Lung (tissue), 11 donors: ENCODE measurements at regions not wholly inside any gene's neighbourhood (a gene's known extent, or its start where the extent isn't known, plus 50 kb on each side); places are given as distances from the start of the nearest gene placed in this dataset.
"Not testable (repeated sequence)": the region's sequence is repeated elsewhere in the genome, so short reads cannot be mapped to it uniquely, and the experiment has no call there.

Experiments
- ATAC-seq: fragments of 200-7000 bp; cut with Tn5 transposase; one replicate; pipeline ENCODE4 v1.9.1; 2020; ENCODE audit warnings: moderate number of reproducible peaks; ENCODE audit not compliant: insufficient read depth, low FRiP score
- DNase-seq, 3 donors: peaks; one replicate each; pipeline ENCODE4 v3.0.0-alpha.2; 2013 to 2017
- H3K27ac ChIP-seq, 2 donors: one replicate each; pipeline ENCODE4 v1.5.1; 2013; ENCODE audit warnings: mild to moderate bottlenecking in 2 of 2, moderate library complexity in 2 of 2, control low read depth in 1 of 2, inconsistent platforms in 1 of 2, low read depth in 1 of 2, low read length in 1 of 2
- H3K27me3 ChIP-seq, 3 donors: one replicate each; pipeline ENCODE4 v1.5.1; 2013; ENCODE audit warnings: low read length in 2 of 3; ENCODE audit not compliant: control insufficient read depth in 3 of 3, insufficient read depth in 3 of 3
- H3K36me3 ChIP-seq, 4 donors: one replicate each; pipeline ENCODE4 v1.5.1; 2013; ENCODE audit warnings: low read length in 4 of 4, mild to moderate bottlenecking in 1 of 4, moderate library complexity in 1 of 4; ENCODE audit not compliant: control insufficient read depth in 4 of 4, insufficient read depth in 4 of 4
- H3K4me1 ChIP-seq, 5 donors: one replicate each; pipeline ENCODE4 v1.5.1; 2013; ENCODE audit warnings: low read length in 5 of 5, mild to moderate bottlenecking in 2 of 5, moderate library complexity in 1 of 5; ENCODE audit not compliant: control insufficient read depth in 5 of 5, insufficient read depth in 5 of 5
- H3K4me3 ChIP-seq: one replicate; pipeline ENCODE4 v1.5.1; 2013; ENCODE audit warnings: mild to moderate bottlenecking, control low read depth, moderate library complexity
- H3K9ac ChIP-seq, 2 donors: one replicate each; pipeline ENCODE4 v1.5.1; 2013; ENCODE audit warnings: low read length in 2 of 2, control low read depth in 1 of 2; ENCODE audit not compliant: insufficient read depth in 1 of 2
- H3K9me3 ChIP-seq, 4 donors: one replicate each; pipeline ENCODE4 v1.5.1; 2013; ENCODE audit warnings: low read length in 3 of 4, mild to moderate bottlenecking in 1 of 4, moderate library complexity in 1 of 4; ENCODE audit not compliant: control insufficient read depth in 4 of 4, insufficient read depth in 3 of 4
- WGBS, 2 donors: extraction: QIAGEN DNeasy Blood & Tissue Kit; methylation state at CpG; one replicate each; pipeline ENCODE4 v1.1.7; 2013; 5-methylcytosine and 5-hydroxymethylcytosine counted together
- TF ChIP-seq, protein P1 (sequence below): IDR thresholded peaks from 2 replicates; pipeline ENCODE4 v1.5.1; 2012; ENCODE audit warnings: mild to moderate bottlenecking; ENCODE audit errors: control extremely low read depth, extremely low read depth
- donor health status: control.
- donor health status: control.
- donor health status: Bipolar disorder and iron deficiency.
- donor health status: healthy.
- donor health status: DM: yes; HTN: yes; CAD: no.

DNA sequence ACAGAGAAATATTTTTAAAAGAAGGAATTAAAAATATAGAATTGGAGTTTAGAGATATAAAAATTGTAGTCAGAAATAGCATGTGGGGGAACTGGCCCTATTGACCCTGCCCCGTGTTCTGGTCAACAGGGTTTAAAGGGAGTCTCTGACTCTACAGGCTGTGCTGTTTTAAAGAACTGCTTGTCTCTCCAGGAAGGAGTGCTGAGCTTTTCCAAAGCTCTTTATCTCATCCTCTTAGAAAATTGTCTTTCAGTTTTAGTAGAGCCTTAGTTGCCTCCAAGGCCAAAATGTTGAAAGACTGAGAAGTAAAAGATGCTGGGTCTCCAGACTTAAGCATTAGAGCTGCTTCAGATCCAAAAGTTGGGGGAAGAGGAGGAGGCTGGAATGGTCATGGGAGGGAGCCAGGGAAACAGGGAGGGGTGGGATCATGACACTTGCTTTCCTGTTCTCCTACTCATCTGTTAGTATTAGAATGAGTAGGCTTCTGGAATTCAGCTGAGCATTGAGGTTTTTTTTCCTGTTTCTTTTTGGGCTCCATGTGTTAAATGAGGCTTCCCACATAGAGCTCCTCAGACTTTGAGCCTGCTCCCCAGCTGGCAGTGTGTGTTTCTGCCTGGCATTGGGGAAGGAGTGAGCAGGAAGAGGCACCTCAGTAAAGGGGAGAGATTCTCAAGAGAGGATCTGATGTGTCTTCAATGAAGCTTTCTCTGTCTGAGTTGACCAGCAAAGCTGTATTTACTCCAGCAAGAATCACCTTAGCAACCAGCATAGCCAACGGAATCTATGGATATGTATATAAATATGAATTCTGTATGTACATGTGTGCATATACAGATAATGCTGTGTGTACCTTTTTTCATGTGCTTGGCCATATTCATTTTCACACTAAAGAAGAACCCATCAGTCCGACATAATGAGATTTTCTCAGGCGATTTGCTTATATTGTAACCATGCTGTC, 186.8 kb upstream of the FBXO11 start:
- TF ChIP-seq, protein P1, sequence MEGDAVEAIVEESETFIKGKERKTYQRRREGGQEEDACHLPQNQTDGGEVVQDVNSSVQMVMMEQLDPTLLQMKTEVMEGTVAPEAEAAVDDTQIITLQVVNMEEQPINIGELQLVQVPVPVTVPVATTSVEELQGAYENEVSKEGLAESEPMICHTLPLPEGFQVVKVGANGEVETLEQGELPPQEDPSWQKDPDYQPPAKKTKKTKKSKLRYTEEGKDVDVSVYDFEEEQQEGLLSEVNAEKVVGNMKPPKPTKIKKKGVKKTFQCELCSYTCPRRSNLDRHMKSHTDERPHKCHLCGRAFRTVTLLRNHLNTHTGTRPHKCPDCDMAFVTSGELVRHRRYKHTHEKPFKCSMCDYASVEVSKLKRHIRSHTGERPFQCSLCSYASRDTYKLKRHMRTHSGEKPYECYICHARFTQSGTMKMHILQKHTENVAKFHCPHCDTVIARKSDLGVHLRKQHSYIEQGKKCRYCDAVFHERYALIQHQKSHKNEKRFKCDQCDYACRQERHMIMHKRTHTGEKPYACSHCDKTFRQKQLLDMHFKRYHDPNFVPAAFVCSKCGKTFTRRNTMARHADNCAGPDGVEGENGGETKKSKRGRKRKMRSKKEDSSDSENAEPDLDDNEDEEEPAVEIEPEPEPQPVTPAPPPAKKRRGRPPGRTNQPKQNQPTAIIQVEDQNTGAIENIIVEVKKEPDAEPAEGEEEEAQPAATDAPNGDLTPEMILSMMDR, result no peak
- no peaks in the 10 kb centered on the region for H3K27me3 ChIP-seq
- 93 to 95% methylated on average over 4 of the region's 4 CpGs for WGBS, 2 donors
- H3K4me3 ChIP-seq, result no peak overlapping the region
- H3K36me3 ChIP-seq, result no peaks in the 10 kb centered on the region
- peaks cover 0 to 3% (median 0%) of the 10 kb centered on the region in 5 donors for H3K4me1 ChIP-seq
- no peak overlapping the region for H3K9ac ChIP-seq
- no peak for ATAC-seq
- no peak overlapping the region for H3K27ac ChIP-seq
- peaks cover 0 to 7% (median 0%) of the 10 kb centered on the region in 4 donors for H3K9me3 ChIP-seq
- no peak for DNase-seq

DNA sequence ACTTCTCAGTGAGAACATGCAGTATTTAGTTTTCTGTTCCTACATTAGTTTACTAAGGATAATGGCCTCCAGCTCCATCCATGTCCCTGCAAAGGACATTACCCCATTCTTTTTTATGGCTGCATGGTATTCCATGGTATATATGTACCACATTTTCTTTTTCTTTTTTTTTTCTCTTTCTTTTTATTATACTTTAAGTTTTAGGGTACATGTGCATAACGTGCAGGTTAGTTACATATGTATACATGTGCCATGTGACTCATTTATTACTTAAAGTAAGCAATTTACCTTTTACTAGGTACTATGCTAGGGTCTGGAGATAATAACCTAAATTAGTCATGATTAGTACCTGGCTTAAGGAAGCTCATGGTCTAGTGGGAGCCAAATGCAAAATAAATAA, 190.5 kb upstream of the FBXO11 start:
- not testable (repeated sequence) for ATAC-seq
- 87 to 90% methylated on average over 1 of the region's 1 CpG for WGBS, 2 donors

DNA sequence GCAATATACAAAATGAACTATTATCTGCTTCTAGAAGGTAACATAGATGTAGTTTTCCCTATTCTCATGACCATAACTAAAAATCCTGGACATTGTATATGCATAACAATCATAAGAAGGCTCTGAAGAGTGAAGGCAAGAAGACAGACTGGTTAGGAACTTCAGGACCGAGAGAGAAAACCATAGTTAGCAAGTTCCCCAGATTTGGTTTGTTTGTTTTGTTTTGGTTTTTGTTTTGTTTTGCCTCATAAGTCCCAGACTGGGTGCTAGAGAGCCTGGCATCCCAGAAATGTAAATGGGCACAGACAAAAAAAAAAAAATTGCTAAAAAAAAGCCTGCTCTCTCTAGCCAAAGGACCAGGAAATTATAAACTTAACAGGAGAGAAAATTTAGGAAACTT, 192.2 kb upstream of the FBXO11 start:
- WGBS, 2 donors, result 40 to 86% methylated on average over 1 of the region's 1 CpG
- Histone ChIP-seq H3K36me3 (no peaks in the 10 kb centered on the region), H3K27me3 (no peaks in the 10 kb centered on the region), H3K27ac (no peak overlapping the region), H3K9me3 (peaks cover 0 to 7% (median 2%) of the 10 kb centered on the region in 4 donors), H3K4me1 (no peaks in the 10 kb centered on the region), H3K4me3 (no peak overlapping the region), H3K9ac (no peak overlapping the region)
- DNase-seq (no peak), ATAC-seq (no peak)
- TF ChIP-seq, protein P1, result no peak

More for the DNA sequence above, 190.5 kb upstream of the FBXO11 start:
- not testable (repeated sequence) for H3K9me3 ChIP-seq, H3K9ac ChIP-seq, DNase-seq, H3K27ac ChIP-seq, H3K4me3 ChIP-seq, H3K4me1 ChIP-seq, H3K36me3 ChIP-seq, H3K27me3 ChIP-seq

DNA sequence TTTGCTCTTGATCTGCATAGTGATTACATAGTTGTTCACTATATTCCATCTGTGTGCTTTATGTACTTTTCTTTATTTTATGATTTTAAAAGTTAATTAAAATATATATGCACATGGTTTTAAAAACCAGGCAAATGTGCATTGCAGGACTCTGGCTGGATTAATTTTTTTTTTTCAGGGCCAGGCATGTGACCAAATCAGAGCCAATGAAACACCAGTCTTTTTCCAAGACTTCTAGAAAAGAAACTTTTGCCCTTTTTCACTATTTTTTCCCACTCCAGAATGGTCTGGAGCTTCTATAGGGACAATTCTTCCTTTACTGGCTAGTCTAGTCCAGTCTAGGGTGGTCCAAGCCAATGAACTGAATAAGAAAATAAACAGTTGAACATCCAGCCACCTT, 198.1 kb upstream of the FBXO11 start:
- TF ChIP-seq, protein P1, result no peak
- Histone ChIP-seq H3K36me3 (no peaks in the 10 kb centered on the region), H3K4me3 (no peak overlapping the region), H3K4me1 (peaks cover 4 to 14% (median 6%) of the 10 kb centered on the region in 5 donors), H3K9ac (no peak overlapping the region), H3K9me3 (peaks cover 0 to 7% (median 2%) of the 10 kb centered on the region in 4 donors), H3K27ac (no peak overlapping the region), H3K27me3 (no peaks in the 10 kb centered on the region)
- DNase-seq (no peak), ATAC-seq (no peak)
